Ecto neural progenitor cell (in vitro differentiated cells): ENCODE measurements at regions not wholly inside any gene's neighbourhood (a gene's known extent, or its start where the extent isn't known, plus 50 kb on each side); places are given as distances from the start of the nearest gene placed in this dataset.
"Not testable (repeated sequence)": the region's sequence is repeated elsewhere in the genome, so short reads cannot be mapped to it uniquely, and the experiment has no call there.

Experiments
- DNase-seq: peaks from one replicate; pipeline ENCODE4 v3.0.0-alpha.2; 2018; ENCODE audit warnings: low spot score

- DNase-seq: no peak
Measured at GRCh38 chrX:89033723-89034122, 286.7 kb downstream of the CPXCR1 start.

- DNase-seq: no peak
Measured at GRCh38 chrX:89034679-89035078, 287.7 kb downstream of the CPXCR1 start.

DNA sequence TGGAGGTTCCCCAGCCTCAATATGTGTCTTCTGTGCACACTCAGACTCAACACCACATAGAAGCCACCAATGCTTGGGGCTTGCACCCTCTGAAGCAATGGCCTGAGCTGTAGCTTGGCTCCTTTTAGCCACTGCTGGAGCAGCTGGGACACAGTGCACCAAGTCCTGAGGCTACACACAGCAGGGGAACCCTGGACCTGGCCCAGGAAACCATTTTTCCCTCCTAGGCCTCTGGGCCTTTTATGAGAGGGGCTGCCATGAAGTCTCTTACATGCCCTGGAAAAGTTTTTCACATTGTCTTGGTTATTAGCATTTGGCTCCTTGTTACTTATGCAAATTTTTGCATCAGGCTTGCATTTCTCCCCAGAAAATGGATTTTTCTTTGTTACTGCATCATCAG is 306.2 kb downstream of the CPXCR1 start:
- no peak for DNase-seq

DNA sequence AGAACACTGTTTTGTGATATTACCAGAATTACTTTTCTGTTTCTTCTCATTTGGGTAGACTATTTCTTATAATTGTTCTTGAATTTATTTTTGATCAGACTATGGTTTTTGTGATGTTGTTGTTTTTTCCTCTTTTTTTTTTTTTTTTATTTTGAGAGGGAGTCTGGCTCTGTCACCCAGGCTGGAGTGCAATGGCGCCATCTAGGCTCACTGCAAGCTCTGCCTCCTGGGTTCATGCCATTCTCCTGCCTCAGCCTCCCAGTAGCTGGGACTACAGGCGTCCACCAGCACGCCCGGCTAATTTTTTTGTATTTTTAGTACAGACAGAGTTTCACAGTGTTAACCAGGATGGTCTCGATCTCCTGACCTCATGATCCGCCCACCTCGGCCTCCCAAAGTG is 352.6 kb downstream of the CPXCR1 start:
- DNase-seq: not testable (repeated sequence)

DNA sequence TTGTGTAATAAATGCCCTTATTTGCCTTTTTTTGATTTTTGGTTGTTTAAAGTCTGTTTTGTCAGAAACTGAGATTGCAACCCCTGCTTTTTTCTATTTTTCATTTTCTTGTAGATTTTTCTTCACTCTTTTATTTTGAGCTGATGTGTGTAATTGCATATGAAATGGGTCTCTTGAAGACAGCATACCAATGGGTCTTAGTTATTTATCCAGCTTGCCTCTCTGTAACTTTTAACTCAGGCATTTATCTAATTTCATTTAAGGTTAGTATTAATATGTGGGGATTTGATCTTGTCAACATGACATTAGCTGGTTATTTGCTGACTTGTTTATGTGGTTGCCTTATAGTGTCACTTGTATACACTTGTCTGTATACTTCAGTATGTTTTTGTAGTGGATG is 378.0 kb downstream of the CPXCR1 start:
- DNase-seq: no peak
